GM23338 (cell line): ENCODE measurements at regions not wholly inside any gene's neighbourhood (a gene's known extent, or its start where the extent isn't known, plus 50 kb on each side); places are given as distances from the start of the nearest gene placed in this dataset.

ENCODE experiments used
- ATAC-seq: fragments of 200-7000 bp; cut with Tn5 transposase; 3 replicates; pipeline ENCODE4 v1.9.1; 2020
- DNase-seq: peaks from one replicate; pipeline ENCODE4 v3.0.0-alpha.2; 2015; ENCODE audit warnings: low spot score
- H2AFZ ChIP-seq: fragments of 200-600 bp; sonication (generic); 2 replicates; pipeline ENCODE4 v1.8.0; 2016; ENCODE audit warnings: antibody characterized with exemption, mild to moderate bottlenecking, moderate library complexity
- H3F3A ChIP-seq: fragments of 200-600 bp; sonication (generic); replicated peaks from 2 replicates; pipeline ENCODE4 v1.8.0; 2017; ENCODE audit warnings: antibody characterized with exemption, mixed run types, low read depth
- H3K27ac ChIP-seq: fragments of 200-600 bp; sonication (generic); 2 replicates; pipeline ENCODE4 v1.6.1; 2016; ENCODE audit warnings: low read depth
- H3K27me3 ChIP-seq: fragments of 200-600 bp; sonication (generic); 2 replicates; pipeline ENCODE4 v1.8.0; 2016; ENCODE audit warnings: mild to moderate bottlenecking, mixed run types, moderate library complexity; ENCODE audit not compliant: insufficient read depth
- H3K36me3 ChIP-seq: fragments of 200-600 bp; sonication (generic); 2 replicates; pipeline ENCODE4 v1.8.0; 2016; ENCODE audit warnings: mild to moderate bottlenecking; ENCODE audit not compliant: insufficient read depth
- H3K4me1 ChIP-seq: fragments of 200-600 bp; sonication (generic); 2 replicates; pipeline ENCODE4 v1.8.0; 2016; ENCODE audit warnings: mild to moderate bottlenecking, moderate library complexity; ENCODE audit not compliant: insufficient read depth
- H3K4me2 ChIP-seq: fragments of 200-600 bp; sonication (generic); 2 replicates; pipeline ENCODE4 v1.7.1; 2017; ENCODE audit warnings: mixed run types
- H3K4me3 ChIP-seq: fragments of 200-600 bp; sonication (generic); 2 replicates; pipeline ENCODE4 v1.6.1; 2016; ENCODE audit warnings: mixed run types
- H3K79me2 ChIP-seq: fragments of 200-600 bp; sonication (generic); replicated peaks from 2 replicates; pipeline ENCODE4 v1.8.0; 2017; ENCODE audit warnings: mild to moderate bottlenecking; ENCODE audit not compliant: insufficient read depth
- H3K9me2 ChIP-seq: fragments of 200-600 bp; sonication (generic); 2 replicates; pipeline ENCODE4 v1.8.0; 2017; ENCODE audit not compliant: insufficient read depth
- H4K20me1 ChIP-seq: fragments of 200-600 bp; sonication (generic); replicated peaks from 2 replicates; pipeline ENCODE4 v1.8.0; 2017; ENCODE audit warnings: mild to moderate bottlenecking; ENCODE audit not compliant: insufficient read depth
- H3K27ac Mint-ChIP-seq: 2 replicates; pipeline ENCODE4 v1.8.0; 2020; ENCODE audit warnings: inconsistent platforms, mild to moderate bottlenecking, moderate library complexity, mixed read lengths
- H3K27me3 Mint-ChIP-seq: 3 replicates; pipeline ENCODE4 v1.8.0; 2022; ENCODE audit warnings: low read depth, mild to moderate bottlenecking, moderate library complexity, mixed read lengths, inconsistent platforms; ENCODE audit not compliant: insufficient read depth, poor library complexity
- H3K36me3 Mint-ChIP-seq: 3 replicates; pipeline ENCODE4 v1.8.0; 2021; ENCODE audit warnings: low read depth, mild to moderate bottlenecking, inconsistent platforms, moderate library complexity, mixed read lengths
- H3K4me1 Mint-ChIP-seq: 3 replicates; pipeline ENCODE4 v1.8.0; 2020; ENCODE audit warnings: mild to moderate bottlenecking, inconsistent platforms, mixed read lengths
- H3K4me3 Mint-ChIP-seq: 3 replicates; pipeline ENCODE4 v1.8.0; 2021; ENCODE audit warnings: moderate library complexity, mild to moderate bottlenecking, inconsistent platforms, mixed read lengths
- H3K9me3 Mint-ChIP-seq: 3 replicates; pipeline ENCODE4 v1.8.0; 2020; ENCODE audit warnings: moderate library complexity, mild to moderate bottlenecking, inconsistent platforms, mixed read lengths
- CREB1 ChIP-seq: fragments of 250-450 bp; sonication (Bioruptor Pico); IDR thresholded peaks from 2 replicates; pipeline ENCODE4 v1.5.0; 2020; ENCODE audit warnings: low read depth, mild to moderate bottlenecking, moderate library complexity
- CTCF ChIP-seq, 2 experiments: fragments of 200-600 bp in 1 of 2; sonication (generic) in 1 of 2; conservative IDR thresholded peaks; 2 replicates each; pipeline versions ENCODE4 v1.5.1 to v1.6.1; 2016 to 2017; ENCODE audit warnings: antibody characterized with exemption in 2 of 2, low read depth in 2 of 2, mild to moderate bottlenecking in 2 of 2, moderate library complexity in 1 of 2
- ETS1 ChIP-seq: IDR thresholded peaks from 2 replicates; pipeline ENCODE4 v1.6.1; 2016; ENCODE audit warnings: antibody characterized with exemption
- EZH2 ChIP-seq: fragments of 200-600 bp; sonication (generic); IDR thresholded peaks from one replicate; pipeline ENCODE4 v1.8.0; 2017; ENCODE audit warnings: antibody characterized with exemption, mild to moderate bottlenecking, low read depth; ENCODE audit not compliant: unreplicated experiment
- NANOG ChIP-seq: IDR thresholded peaks from 2 replicates; pipeline ENCODE4 v1.6.1; 2016; ENCODE audit warnings: antibody characterized with exemption, borderline replicate concordance
- POLR2AphosphoS5 ChIP-seq: IDR thresholded peaks from 2 replicates; pipeline ENCODE4 v1.6.1; 2016; ENCODE audit warnings: antibody characterized with exemption, low read depth
- REST ChIP-seq: IDR thresholded peaks from one replicate; pipeline ENCODE4 v1.6.1; 2018; ENCODE audit warnings: antibody characterized with exemption; ENCODE audit not compliant: unreplicated experiment
- ZNF114 ChIP-seq: fragments of 250-450 bp; sonication (Bioruptor Pico); IDR thresholded peaks from 2 replicates; pipeline ENCODE4 v1.5.0; 2020; ENCODE audit warnings: mild to moderate bottlenecking, moderate library complexity
- ZNF331 ChIP-seq: fragments of 250-450 bp; sonication (Bioruptor Pico); IDR thresholded peaks from 2 replicates; pipeline ENCODE4 v1.5.0; 2020; ENCODE audit warnings: low read depth, mild to moderate bottlenecking, moderate library complexity
- ZNF462 ChIP-seq: fragments of 250-450 bp; sonication (Bioruptor Pico); IDR thresholded peaks from 2 replicates; pipeline ENCODE4 v1.5.0; 2020; ENCODE audit warnings: mild to moderate bottlenecking, moderate library complexity

- TF ChIP-seq ZNF462 (CRISPR knock-in tag) (no peak), ETS1 (no peak), CREB1 (CRISPR knock-in tag) (no peak), EZH2 (no peak), ZNF331 (CRISPR knock-in tag) (no peak)
Observed at GRCh38 chr7:8982338-8982992, 549.1 kb downstream of the NXPH1 start (continued).

GRCh38 chr7:8985255-8985654 lies 551.8 kb downstream of the NXPH1 start:
- ATAC-seq (no peak), DNase-seq (no peak)
- H3K4me2 ChIP-seq, result no peak overlapping the region
- H3K9me3 Mint-ChIP-seq, result no peaks in the 10 kb centered on the region
- H3K9me2 ChIP-seq, result no peaks in the 10 kb centered on the region
- peaks cover 7% of the 10 kb centered on the region; the same call in 2 of the 3 replicates for H3K4me1 Mint-ChIP-seq
- H4K20me1 ChIP-seq, result no peaks in the 10 kb centered on the region
- no peak overlapping the region for H3K27ac Mint-ChIP-seq
- H3K4me1 ChIP-seq, result peaks cover 3% of the 10 kb centered on the region; the same call in 1 of the 2 replicates
- no peaks in the 10 kb centered on the region for H3F3A ChIP-seq
- no peak overlapping the region for H3K4me3 ChIP-seq
- no peak overlapping the region for H3K4me3 Mint-ChIP-seq
- no peaks in the 10 kb centered on the region for H3K27me3 ChIP-seq
- no peak overlapping the region for H2AFZ ChIP-seq
- H3K27ac ChIP-seq, result no peak overlapping the region
- no peaks in the 10 kb centered on the region for H3K27me3 Mint-ChIP-seq
- H3K36me3 Mint-ChIP-seq, result no peaks in the 10 kb centered on the region
- H3K79me2 ChIP-seq, result no peaks in the 10 kb centered on the region
- H3K36me3 ChIP-seq, result no peaks in the 10 kb centered on the region
- TF ChIP-seq ETS1 (no peak), ZNF114 (CRISPR knock-in tag) (no peak), CTCF (conservative IDR thresholded peaks at IDR 0.05; ENCODE audit: low read depth in 2 of 2) (no peak), REST (no peak), NANOG (no peak), EZH2 (no peak), POLR2AphosphoS5 (no peak), ZNF331 (CRISPR knock-in tag) (no peak), CREB1 (CRISPR knock-in tag) (no peak)
